ENCODE measurements at regions not wholly inside any gene's neighbourhood (a gene's known extent, or its start where the extent isn't known, plus 50 kb on each side); places are given as distances from the start of the nearest gene placed in this dataset.

DNA sequence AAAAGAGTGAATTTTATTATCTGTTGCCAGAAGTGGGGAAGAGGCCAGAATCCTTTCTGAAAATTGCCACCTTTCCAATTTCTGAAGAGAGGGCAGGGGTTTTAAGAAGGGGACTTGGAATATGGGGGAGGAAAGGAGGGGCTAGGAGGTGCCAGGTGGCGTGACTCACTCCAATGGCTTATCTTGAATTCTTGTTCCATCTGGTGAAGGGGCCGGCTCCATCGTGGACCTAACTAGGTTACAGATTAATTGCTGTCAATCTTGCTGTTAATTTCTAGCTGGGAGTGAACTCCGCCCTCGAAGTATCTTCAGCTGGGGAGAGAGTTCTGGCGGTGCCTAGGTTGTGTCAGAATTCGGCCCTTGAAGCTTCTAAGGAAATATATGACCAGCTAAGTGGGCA is 138.7 kb downstream of the YTHDC2 start:
- CTCF ChIA-PET: no interaction called here
- H3K36me3 ChIP-seq (ENCODE audit: control insufficient read depth, insufficient read depth, low read length): no peaks in the 10 kb centered on the region
- H3K4me3 ChIP-seq (ENCODE audit: low read depth, low read length): no peak overlapping the region
- no peaks in the 10 kb centered on the region for H3K27me3 ChIP-seq (ENCODE audit: control insufficient read depth, insufficient read depth, low read length)
- POLR2A ChIA-PET: no interaction called here
- no peak for TF ChIP-seq CTCF (IDR thresholded peaks at IDR 0.05; ENCODE audit: insufficient read depth, low read depth, low read length)
- DNase-seq (ENCODE audit: low read depth): no peak

GRCh38 chr5:113654828-113655227 is 141.3 kb downstream of the YTHDC2 start:
- no peak overlapping the region for H3K4me3 ChIP-seq (ENCODE audit: low read depth, low read length)
- POLR2A ChIA-PET: no interaction called here
- no peaks in the 10 kb centered on the region for H3K36me3 ChIP-seq (ENCODE audit: control insufficient read depth, insufficient read depth, low read length)
- CTCF ChIA-PET: no interaction called here
- TF ChIP-seq CTCF (IDR thresholded peaks at IDR 0.05; ENCODE audit: insufficient read depth, low read depth, low read length): no peak
- H3K27me3 ChIP-seq (ENCODE audit: control insufficient read depth, insufficient read depth, low read length): no peaks in the 10 kb centered on the region
- no peak for DNase-seq (ENCODE audit: low read depth)

DNA sequence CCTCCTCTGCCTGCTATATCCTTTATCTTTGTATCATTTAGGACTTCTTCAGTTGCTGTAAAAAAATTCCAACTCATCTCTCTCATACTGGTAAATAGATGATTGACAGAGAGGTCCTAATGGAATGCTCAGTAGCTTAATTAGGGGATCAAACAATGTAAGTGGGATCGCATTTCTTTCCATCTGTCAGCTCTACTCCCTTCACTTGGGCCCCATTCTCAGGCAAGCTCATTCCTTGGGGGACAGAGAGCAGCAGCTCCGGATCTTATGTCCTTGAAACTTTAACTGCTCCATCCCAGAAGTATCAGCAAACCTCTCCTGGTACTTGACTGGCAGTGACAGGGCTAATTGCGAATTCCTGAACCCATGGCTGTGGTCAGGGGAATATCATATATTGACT is 146.7 kb downstream of the YTHDC2 start:
- CTCF ChIA-PET: interaction anchor here (1.1 kb wide), 1 partner anchor 119 kb away, joined by 3 read pairs; no protein-coding TSS in a partner anchor
- Histone ChIP-seq H3K36me3 (ENCODE audit: control insufficient read depth, insufficient read depth, low read length) (no peaks in the 10 kb centered on the region), H3K27me3 (ENCODE audit: control insufficient read depth, insufficient read depth, low read length) (no peaks in the 10 kb centered on the region), H3K4me3 (ENCODE audit: low read depth, low read length) (no peak overlapping the region)
- TF ChIP-seq CTCF (IDR thresholded peaks at IDR 0.05; ENCODE audit: insufficient read depth, low read depth, low read length): no peak
- POLR2A ChIA-PET: no interaction called here
- DNase-seq (ENCODE audit: low read depth): no peak

DNA sequence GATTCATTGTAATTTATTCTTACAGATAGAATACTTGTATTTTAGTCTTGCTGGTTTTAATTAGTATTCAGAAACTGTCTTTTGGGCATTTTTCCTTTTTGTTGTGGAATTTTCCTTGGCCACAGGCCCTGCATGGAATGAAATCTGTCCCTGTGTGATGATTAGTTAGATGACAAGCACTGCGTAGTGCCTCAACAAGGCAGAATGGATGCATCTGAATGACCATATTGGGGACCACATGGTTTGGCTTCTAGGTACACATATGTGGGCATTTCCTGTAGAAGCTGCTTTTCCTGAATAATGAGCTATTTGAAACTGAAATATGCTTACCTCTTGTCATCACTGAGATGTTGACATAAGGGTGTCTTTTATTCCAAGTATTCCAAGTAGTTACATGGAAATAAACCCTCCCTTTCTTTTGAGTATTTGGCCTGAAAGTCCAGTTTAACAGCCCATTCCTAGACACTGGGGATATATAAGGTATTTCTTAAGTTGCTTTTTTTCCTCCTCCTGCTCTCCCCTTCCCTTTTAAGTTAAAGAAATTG is 147.3 kb downstream of the YTHDC2 start:
- POLR2A ChIA-PET: no interaction called here
- H3K36me3 ChIP-seq (ENCODE audit: control insufficient read depth, insufficient read depth, low read length): no peaks in the 10 kb centered on the region
- no peak for TF ChIP-seq CTCF (IDR thresholded peaks at IDR 0.05; ENCODE audit: insufficient read depth, low read depth, low read length)
- no peak overlapping the region for H3K4me3 ChIP-seq (ENCODE audit: low read depth, low read length)
- CTCF ChIA-PET: interaction anchor here (0.6 to 1.1 kb wide), 2 partner anchors 118 to 1036 kb away, joined by 3 read pairs; no protein-coding TSS in a partner anchor
- DNase-seq (ENCODE audit: low read depth): no peak
- no peaks in the 10 kb centered on the region for H3K27me3 ChIP-seq (ENCODE audit: control insufficient read depth, insufficient read depth, low read length)

DNA sequence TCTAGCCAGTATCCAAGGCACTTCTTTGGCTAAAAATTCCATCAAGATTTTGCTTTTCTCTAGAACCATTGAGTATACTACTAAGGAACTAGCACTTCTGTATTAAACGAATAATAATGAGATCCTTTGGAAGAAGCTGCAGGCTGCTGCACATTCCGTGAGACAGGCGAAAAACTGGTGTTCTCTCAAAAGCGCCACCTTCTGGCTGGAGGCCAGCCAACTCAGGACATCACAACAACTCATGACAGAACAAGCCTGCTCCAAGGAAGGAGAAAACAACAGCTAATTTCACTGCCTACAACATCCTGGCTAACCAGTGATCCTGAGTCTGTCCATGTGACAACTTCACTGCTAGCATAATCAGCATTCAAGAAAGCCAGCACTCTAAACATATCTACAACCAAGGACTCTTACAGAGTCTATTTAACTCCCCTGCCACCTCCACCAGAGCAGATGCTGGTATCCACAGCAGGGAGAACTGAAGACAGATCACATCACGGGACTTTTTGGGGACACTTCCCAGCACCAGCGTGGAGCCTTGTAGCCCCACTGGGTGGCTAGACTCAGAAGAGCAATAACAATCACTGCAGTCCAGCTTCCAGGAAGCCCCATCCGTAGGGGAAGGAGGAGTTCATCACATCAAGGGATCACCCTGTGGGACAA is 150.5 kb downstream of the YTHDC2 start:
- no peak overlapping the region for H3K4me3 ChIP-seq (ENCODE audit: low read depth, low read length)
- no peaks in the 10 kb centered on the region for H3K36me3 ChIP-seq (ENCODE audit: control insufficient read depth, insufficient read depth, low read length)
- CTCF ChIA-PET: no interaction called here
- TF ChIP-seq CTCF (IDR thresholded peaks at IDR 0.05; ENCODE audit: insufficient read depth, low read depth, low read length): peak; percentile 38
- no peaks in the 10 kb centered on the region for H3K27me3 ChIP-seq (ENCODE audit: control insufficient read depth, insufficient read depth, low read length)
- POLR2A ChIA-PET: no interaction called here
- no peak for DNase-seq (ENCODE audit: low read depth)

Measured in BJ (cell line).